HG03342 (cell line): ENCODE measurements at regions not wholly inside any gene's neighbourhood (a gene's known extent, or its start where the extent isn't known, plus 50 kb on each side); places are given as distances from the start of the nearest gene placed in this dataset.

Experiments
- ATAC-seq: cut with Tn5 transposase; IDR thresholded peaks from one replicate; pipeline ENCODE4 v1.9.1; 2021; ENCODE audit warnings: mild to moderate bottlenecking, moderate library complexity; ENCODE audit not compliant: unreplicated experiment

DNA sequence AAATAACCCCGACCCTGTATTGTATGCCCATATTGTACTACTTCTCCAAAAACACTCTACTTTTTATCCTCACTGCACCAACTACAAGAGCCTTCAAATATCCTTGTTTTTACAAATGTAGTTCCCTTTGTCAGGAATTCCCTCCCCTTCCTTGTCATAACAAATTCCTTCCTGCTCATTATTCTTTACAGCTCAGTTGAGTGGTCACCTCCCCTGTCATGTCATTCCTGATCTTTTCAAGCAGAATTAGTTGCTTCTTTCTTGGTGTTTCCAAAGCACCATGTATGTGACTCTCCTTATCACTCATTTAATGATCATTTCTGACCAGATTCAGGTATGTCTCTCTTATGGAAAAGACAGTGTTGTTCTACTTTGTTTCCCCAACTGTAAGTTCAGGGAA is 194.2 kb upstream of the SMC2 start:
- ATAC-seq: no peak

DNA sequence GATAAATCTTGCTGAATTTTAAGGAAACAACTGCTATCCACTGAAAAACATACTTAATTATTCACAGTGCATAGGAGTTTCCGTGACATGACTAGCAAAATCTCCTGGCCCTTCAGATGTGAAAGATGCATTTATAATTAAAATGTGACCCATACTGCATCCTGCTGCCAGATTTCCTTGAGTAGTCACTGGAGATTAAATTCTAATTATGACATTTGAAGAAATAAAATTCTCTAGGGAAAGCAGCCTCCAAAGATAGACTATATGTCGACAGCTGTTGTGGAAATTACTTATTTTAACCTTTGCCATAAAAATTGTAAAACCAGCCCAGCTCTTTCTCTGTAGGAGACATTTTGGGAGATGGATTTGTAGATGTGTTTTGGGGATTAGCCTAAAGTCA is 193.6 kb upstream of the SMC2 start:
- ATAC-seq: no peak

- no peak for ATAC-seq
Observed at GRCh38 chr9:103902263-103902662, 191.8 kb upstream of the SMC2 start.

GRCh38 chr9:103904242-103904641 is 189.9 kb upstream of the SMC2 start:
- no peak for ATAC-seq

DNA sequence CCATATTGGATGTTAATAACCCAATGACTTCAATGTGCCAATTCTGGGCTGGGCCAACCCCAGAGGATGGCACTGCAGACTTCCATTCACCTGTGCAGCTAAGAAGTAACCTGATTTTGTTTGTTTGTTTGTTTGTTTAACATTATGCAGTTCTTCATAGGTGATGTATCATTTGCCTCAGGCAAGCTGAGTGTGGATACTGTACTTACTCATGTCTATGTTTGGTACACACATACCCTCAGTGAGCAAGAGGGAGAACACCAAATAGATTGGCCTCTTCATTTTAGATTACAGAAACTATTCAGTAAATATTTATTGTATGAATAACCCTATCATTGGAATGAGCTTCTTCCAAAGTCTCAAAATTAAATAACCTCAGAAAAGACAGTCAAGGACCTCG is 180.2 kb upstream of the SMC2 start:
- no peak for ATAC-seq

DNA sequence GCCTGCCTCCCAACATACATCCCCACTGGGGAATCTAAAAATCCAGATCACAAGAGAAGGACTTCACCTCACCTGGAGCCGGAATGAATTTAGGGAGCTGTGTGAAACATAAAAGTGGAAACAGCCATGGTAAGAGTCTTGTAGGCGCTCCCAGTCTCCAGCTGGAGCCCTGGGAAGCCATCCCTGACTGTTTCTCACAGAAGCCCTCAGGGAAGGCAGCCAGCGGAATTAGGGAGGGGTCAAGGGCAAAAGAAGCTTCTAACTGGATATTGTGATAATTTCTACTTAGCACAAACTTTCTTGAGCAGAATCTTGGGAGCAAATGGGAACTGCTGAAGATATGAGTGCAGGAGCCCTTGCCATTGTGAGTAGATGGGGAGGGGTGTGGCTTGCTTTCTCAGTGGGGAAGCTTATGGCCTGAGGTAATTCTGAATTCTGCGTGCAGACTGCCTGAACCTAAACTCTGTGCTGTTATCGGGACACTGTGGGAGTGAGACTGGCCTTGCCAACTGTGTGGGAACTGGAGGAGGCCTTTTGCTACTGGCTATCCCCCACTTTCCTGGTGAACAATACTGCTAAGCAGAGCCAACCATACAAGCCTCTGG is 174.4 kb upstream of the SMC2 start:
- no peak for ATAC-seq

DNA sequence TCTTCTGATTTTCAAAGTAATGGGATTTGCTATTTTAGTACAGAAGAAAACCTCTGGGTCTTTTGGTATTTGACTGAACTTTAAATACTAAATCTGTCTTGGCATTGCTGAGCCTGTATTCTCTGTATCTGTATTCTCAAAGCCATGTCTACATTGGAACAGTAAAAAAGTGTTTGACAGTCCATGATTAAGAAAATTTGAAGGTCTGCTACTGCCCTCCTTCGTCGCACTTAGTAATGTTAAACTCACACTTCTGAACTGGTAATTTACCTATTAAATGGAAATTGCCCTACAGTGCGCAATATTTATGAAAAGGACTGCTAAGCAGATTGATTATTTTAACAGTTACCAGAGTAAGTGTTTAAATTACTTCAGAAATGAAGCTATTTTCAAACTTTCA is 165.7 kb upstream of the SMC2 start:
- no peak for ATAC-seq

DNA sequence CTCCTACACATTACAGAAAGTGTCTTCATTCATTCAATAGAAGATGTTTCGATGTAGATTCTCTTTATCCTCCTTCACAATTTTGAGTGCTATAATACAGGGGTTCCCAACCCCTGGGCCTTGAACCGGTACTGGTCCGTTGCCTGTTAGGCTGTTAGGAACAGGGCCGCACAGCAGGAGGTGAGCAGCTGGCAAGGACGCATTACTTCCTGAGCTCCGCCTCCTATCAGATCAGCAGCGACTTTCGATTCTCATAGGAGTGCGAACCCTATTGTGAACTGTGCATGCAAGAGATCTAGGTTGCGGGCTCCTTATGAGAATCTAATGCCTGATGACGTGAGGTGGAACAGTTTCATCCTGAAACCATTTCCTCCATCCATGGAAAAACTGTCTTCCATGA is 153.0 kb upstream of the SMC2 start:
- no peak for ATAC-seq

DNA sequence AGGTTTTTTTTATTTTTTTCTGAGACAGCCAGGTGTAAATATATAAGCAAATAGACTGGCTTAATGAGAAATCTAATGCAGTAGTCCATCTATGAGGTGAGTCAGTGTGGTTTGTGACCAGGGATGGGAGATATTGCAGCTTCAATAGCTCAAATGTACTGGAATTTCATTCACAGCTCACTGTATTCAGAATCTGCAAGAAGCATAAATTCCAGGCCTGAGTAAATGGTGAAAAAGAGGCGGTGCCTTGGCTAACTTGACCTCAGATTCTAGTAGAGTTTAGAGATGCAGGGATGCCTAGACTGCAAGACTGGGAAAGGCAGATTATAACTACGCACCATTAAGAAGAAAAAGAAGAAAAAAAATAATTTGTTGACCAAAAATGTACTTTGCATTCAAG is 151.9 kb upstream of the SMC2 start:
- ATAC-seq: no peak

DNA sequence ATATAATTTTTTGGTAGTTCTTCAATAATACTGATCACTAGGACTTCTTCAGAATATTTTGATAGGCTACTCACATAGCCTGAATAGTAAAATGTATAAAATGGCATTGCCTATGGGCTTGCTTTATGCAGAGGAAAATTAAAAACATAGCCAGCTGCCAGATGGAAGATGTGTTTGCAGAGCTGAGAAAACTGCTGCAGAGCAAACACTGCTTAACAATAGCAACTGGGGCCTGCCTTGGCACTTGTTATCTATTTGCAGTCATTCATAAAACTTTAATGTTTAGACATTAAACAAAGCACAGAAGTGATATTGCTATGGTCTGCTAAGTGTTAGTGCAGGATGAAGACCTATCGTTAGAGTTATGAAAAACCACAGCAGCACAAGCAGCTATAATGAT is 151.5 kb upstream of the SMC2 start:
- ATAC-seq: no peak

GRCh38 chr9:103949096-103949495 is 145.0 kb upstream of the SMC2 start:
- no peak for ATAC-seq

DNA sequence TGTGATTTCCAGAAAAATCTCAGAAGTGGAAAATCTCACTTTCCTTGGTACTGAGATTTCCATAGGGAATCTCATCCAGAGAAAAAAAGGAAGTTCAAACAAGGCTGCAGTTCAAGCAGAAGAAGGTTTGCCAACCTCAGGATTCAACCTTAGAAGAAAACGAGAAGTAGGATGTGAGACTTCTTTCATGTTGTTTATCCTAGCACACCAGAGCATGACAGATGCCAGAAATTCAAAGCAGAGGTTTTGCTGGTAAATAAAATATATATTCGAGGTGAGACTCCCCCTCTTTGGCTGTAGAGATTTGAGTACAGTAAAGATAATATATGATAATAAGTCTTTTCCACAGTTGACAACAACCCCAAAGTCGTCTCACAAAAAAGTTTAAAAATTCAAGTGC is 116.9 kb upstream of the SMC2 start:
- ATAC-seq: no peak

- no peak for ATAC-seq
Observed at GRCh38 chr9:103978396-103978795, 115.7 kb upstream of the SMC2 start.

DNA sequence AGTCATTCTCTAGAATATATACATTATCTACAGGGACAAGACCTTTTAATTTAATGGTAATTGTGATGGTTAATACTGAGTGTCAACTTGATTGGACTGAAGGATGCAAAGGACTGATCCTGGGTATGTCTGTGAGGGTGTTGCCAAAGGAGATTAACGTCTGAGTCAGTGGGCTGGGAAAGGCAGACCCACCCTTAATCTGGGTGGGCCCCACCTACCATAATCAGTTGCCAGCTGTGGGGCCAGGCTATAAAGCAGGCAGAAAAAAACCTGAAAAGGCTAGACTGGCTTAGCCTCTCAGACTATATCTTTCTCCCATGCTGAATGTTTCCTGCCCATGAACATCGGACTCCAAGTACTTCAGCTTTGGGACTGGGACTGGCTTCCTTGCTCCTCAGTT is 112.2 kb upstream of the SMC2 start:
- ATAC-seq: no peak

- ATAC-seq: peak; percentile 57
Observed at GRCh38 chr9:103985077-103985476, 109.0 kb upstream of the SMC2 start.

GRCh38 chr9:103988821-103989220 is 105.3 kb upstream of the SMC2 start:
- ATAC-seq: no peak

DNA sequence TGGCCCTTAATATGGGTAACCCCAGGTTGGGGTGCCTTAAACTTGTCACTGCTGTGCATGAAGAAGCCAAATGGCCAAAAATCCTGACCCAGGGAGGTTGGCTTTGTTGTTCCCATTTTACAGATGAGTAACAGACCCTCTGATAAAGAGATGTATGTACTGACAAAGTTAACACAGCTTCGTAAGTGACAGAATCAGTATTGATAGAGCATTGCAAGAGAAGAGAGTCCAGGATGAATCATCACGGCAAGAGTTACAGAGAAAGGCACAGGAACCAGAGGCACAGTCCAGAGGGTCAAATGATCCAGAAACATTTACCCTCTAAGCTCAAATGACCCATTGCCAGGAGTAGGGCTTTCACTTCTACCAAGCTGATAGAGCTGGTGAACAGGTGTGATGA is 103.8 kb upstream of the SMC2 start:
- no peak for ATAC-seq

- no peak for ATAC-seq
Observed at GRCh38 chr9:103991001-103991400, 103.1 kb upstream of the SMC2 start.

GRCh38 chr9:103991698-103992097 is 102.4 kb upstream of the SMC2 start:
- ATAC-seq: peak; percentile 65

DNA sequence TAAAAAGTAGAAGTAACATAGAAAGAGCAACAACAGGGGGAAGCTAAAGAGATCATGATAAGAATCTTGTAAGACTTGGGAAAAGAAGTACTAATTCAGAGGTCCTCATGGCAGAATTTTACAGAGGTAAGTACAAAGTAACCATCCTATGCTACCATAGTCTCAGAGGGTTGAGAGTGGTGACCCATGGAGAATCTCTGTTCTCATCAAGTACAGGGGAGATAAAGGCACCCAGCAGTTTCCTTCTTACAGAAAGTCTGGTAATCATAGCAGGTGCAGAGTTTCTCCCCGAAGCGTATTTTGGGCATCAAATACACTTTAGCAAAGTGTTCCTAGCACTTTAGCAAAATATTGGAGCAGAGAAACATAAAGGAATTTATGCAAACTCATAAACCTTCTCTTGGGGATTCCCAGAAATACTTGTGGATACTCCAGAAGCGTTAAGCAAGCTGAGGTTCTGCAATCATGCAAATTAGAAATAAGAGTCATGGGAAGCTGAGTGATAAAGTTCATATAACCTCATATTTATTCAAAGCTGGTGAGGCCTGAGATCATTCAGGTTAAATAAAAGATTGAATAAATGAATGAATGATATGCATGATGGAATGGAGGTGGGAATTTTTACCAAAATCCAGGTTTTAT is 101.0 kb upstream of the SMC2 start:
- ATAC-seq: no peak

- no peak for ATAC-seq
Observed at GRCh38 chr9:103997856-103998370, 96.2 kb upstream of the SMC2 start.

- no peak for ATAC-seq
Observed at GRCh38 chr9:103999375-104000062, 94.6 kb upstream of the SMC2 start.
